Keratinocyte (primary cell): ENCODE measurements at regions not wholly inside any gene's neighbourhood (a gene's known extent, or its start where the extent isn't known, plus 50 kb on each side); places are given as distances from the start of the nearest gene placed in this dataset.

Experiments
- DNase-seq: peaks from one replicate; pipeline ENCODE4 v3.0.0-alpha.2; 2011; ENCODE audit warnings: low read depth, missing footprints, low spot score
- FAIRE-seq: peaks from 2 replicates; lab custom pipeline; 2011; peaks lifted over from hg19 to GRCh38; lab: Jason Lieb, UNC
- H2AFZ ChIP-seq: 2 replicates; pipeline ENCODE4 v1.6.0; 2012; ENCODE audit warnings: low read length, control low read depth, inconsistent platforms; ENCODE audit not compliant: control insufficient read depth
- H3K27ac ChIP-seq: 2 replicates; pipeline ENCODE4 v1.5.1; 2011; ENCODE audit warnings: low read length; ENCODE audit not compliant: control insufficient read depth, insufficient read depth
- H3K27me3 ChIP-seq: 3 replicates; pipeline ENCODE4 v1.6.0; 2011; ENCODE audit warnings: low read length; ENCODE audit not compliant: control insufficient read depth, insufficient read depth; ENCODE audit errors: extremely low read depth
- H3K36me3 ChIP-seq, 2 experiments: 2 replicates in 1 of 2; 3 replicates in 1 of 2; pipeline ENCODE4 v1.5.1; 2011; ENCODE audit warnings: low read length in 2 of 2, mild to moderate bottlenecking in 1 of 2; ENCODE audit not compliant: control insufficient read depth in 2 of 2, insufficient read depth in 2 of 2; ENCODE audit errors: extremely low read depth in 1 of 2
- H3K4me1 ChIP-seq: 3 replicates; pipeline ENCODE4 v1.5.1; 2011; ENCODE audit warnings: low read length; ENCODE audit not compliant: control insufficient read depth, insufficient read depth; ENCODE audit errors: extremely low read depth
- H3K4me2 ChIP-seq: 3 replicates; pipeline ENCODE4 v1.6.0; 2011; ENCODE audit warnings: low read depth, low read length; ENCODE audit not compliant: control insufficient read depth, insufficient read depth; ENCODE audit errors: extremely low read depth
- H3K4me3 ChIP-seq, 3 experiments: fragments of 200-600 bp in 1 of 3; sonication (generic) in 1 of 3; 2 replicates in 2 of 3; 3 replicates in 1 of 3; pipeline ENCODE4 v1.5.1; 2011 to 2016; ENCODE audit warnings: low read length in 3 of 3, mild to moderate bottlenecking in 3 of 3, control low read depth in 2 of 3, inconsistent platforms in 1 of 3, low read depth in 1 of 3, mixed read lengths in 1 of 3, mixed run types in 1 of 3, moderate library complexity in 1 of 3; ENCODE audit not compliant: control insufficient read depth in 2 of 3, insufficient read depth in 2 of 3; ENCODE audit errors: extremely low read depth in 1 of 3
- H3K79me2 ChIP-seq: 2 replicates; pipeline ENCODE4 v1.6.0; 2012; ENCODE audit warnings: low read length; ENCODE audit not compliant: control insufficient read depth, insufficient read depth
- H3K9ac ChIP-seq: 3 replicates; pipeline ENCODE4 v1.6.0; 2011; ENCODE audit warnings: low read length; ENCODE audit not compliant: control insufficient read depth, insufficient read depth; ENCODE audit errors: extremely low read depth
- H3K9me1 ChIP-seq: 3 replicates; pipeline ENCODE4 v1.6.0; 2011; ENCODE audit warnings: low read length; ENCODE audit not compliant: control insufficient read depth, insufficient read depth; ENCODE audit errors: extremely low read depth
- H3K9me3 ChIP-seq: 2 replicates; pipeline ENCODE4 v1.5.1; 2012; ENCODE audit warnings: low read depth, low read length; ENCODE audit not compliant: control insufficient read depth
- H4K20me1 ChIP-seq: 3 replicates; pipeline ENCODE4 v1.6.0; 2011; ENCODE audit warnings: low read length; ENCODE audit not compliant: control insufficient read depth, insufficient read depth; ENCODE audit errors: extremely low read depth
- EZH2 ChIP-seq: IDR thresholded peaks from one replicate; pipeline ENCODE4 v1.6.1; 2012; ENCODE audit warnings: inconsistent platforms, mild to moderate bottlenecking, low read length, moderate library complexity
- dilution Hi-C: fragments of 300-500 bp; cut with MboI; formaldehyde crosslinking; loops from one replicate; pipeline ENCODE4 v1.7.0; 2020; ENCODE audit warnings: low sequenced_read_pairs; ENCODE audit not compliant: extremely low pct_ligation_motif_present
- TF ChIP-seq, protein P1 (sequence below), 3 experiments: IDR thresholded peaks in 1 of 3; conservative IDR thresholded peaks in 1 of 3; optimal IDR thresholded peaks in 1 of 3; 2 replicates in 2 of 3; 3 replicates in 1 of 3; pipeline versions ENCODE3 to v1.5.1; 2011; ENCODE audit warnings: low read length in 3 of 3, mild to moderate bottlenecking in 3 of 3, moderate library complexity in 2 of 3, control low read depth in 1 of 3, inconsistent platforms in 1 of 3; ENCODE audit not compliant: insufficient read depth in 2 of 3; ENCODE audit errors: extremely low read depth in 1 of 3

DNA sequence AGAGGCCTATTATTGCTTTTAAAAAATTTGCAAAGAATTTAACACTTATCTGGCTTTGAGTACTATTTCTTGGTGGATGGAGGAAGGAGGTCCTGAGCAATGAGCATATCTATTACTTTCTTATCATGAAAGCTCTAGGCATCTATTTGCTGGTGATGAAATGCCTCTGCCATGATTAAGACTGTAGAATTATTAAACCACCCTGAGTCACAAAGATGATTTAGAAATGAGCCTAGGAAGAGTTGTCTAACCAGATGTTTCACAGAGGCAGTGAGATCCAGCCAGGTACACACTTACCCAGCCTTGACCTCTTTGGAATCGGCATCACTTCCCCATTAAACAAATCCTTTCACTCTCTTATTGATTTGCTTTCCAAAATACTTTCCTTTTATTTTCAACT lies 304.4 kb upstream of the KIF2A start:
- peaks cover 48% of the 10 kb centered on the region for H3K4me1 ChIP-seq
- H3K4me2 ChIP-seq = peak overlapping the region; percentile 31
- DNase-seq (peak; percentile 64), FAIRE-seq (peak; percentile 94)
- dilution Hi-C loops = no loop called here
- H3K9ac ChIP-seq = no peak overlapping the region
- no peak overlapping the region for H2AFZ ChIP-seq
- H3K9me1 ChIP-seq = no peaks in the 10 kb centered on the region
- H3K36me3 ChIP-seq = no peaks in the 10 kb centered on the region
- no peaks in the 10 kb centered on the region for H4K20me1 ChIP-seq
- H3K4me3 ChIP-seq = no peak overlapping the region
- TF ChIP-seq, protein P1, sequence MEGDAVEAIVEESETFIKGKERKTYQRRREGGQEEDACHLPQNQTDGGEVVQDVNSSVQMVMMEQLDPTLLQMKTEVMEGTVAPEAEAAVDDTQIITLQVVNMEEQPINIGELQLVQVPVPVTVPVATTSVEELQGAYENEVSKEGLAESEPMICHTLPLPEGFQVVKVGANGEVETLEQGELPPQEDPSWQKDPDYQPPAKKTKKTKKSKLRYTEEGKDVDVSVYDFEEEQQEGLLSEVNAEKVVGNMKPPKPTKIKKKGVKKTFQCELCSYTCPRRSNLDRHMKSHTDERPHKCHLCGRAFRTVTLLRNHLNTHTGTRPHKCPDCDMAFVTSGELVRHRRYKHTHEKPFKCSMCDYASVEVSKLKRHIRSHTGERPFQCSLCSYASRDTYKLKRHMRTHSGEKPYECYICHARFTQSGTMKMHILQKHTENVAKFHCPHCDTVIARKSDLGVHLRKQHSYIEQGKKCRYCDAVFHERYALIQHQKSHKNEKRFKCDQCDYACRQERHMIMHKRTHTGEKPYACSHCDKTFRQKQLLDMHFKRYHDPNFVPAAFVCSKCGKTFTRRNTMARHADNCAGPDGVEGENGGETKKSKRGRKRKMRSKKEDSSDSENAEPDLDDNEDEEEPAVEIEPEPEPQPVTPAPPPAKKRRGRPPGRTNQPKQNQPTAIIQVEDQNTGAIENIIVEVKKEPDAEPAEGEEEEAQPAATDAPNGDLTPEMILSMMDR (optimal IDR thresholded peaks at IDR 0.05 in 1 of 3, IDR thresholded peaks at IDR 0.05 in 1 of 3, conservative IDR thresholded peaks at IDR 0.05 in 1 of 3; ENCODE audit: extremely low read depth in 1 of 3, insufficient read depth in 2 of 3, low read length in 3 of 3) = no peak
- no peak for TF ChIP-seq EZH2
- no peaks in the 10 kb centered on the region for H3K9me3 ChIP-seq
- no peaks in the 10 kb centered on the region for H3K27me3 ChIP-seq
- H3K27ac ChIP-seq = peak overlapping the region; percentile 32
- H3K79me2 ChIP-seq = no peaks in the 10 kb centered on the region

DNA sequence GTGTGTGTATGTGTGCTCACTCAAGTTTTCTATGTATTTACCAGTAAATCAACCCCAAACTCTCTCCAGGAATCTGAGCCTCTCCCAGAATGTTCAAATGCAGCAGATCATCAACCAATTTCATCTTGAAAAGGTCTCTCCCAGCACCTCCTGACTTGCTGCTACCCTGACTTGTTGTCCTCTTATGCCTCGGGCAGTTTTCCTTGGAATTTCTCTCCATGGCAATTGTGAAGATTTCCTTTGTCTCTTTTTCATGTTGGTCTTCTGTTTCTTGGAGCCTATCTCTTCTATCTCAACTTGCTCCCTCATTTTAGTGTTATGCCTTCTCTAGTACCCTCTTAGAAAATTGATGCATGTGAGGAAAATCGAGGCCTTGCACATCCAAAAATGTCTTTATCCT lies 303.6 kb upstream of the KIF2A start:
- H3K36me3 ChIP-seq = no peaks in the 10 kb centered on the region
- H3K4me3 ChIP-seq = no peak overlapping the region
- H3K27me3 ChIP-seq = no peaks in the 10 kb centered on the region
- no peak for DNase-seq
- H3K4me1 ChIP-seq = peaks cover 48% of the 10 kb centered on the region
- no peak overlapping the region for H3K9ac ChIP-seq
- TF ChIP-seq EZH2 = no peak
- TF ChIP-seq, protein P1 (optimal IDR thresholded peaks at IDR 0.05 in 1 of 3, IDR thresholded peaks at IDR 0.05 in 1 of 3, conservative IDR thresholded peaks at IDR 0.05 in 1 of 3; ENCODE audit: extremely low read depth in 1 of 3, insufficient read depth in 2 of 3, low read length in 3 of 3) = no peak
- no peaks in the 10 kb centered on the region for H3K79me2 ChIP-seq
- peak overlapping the region; percentile 34 for H2AFZ ChIP-seq
- peak; percentile 67 for FAIRE-seq
- H4K20me1 ChIP-seq = no peaks in the 10 kb centered on the region
- H3K4me2 ChIP-seq = peak overlapping the region; percentile 31
- dilution Hi-C loops = no loop called here
- H3K9me3 ChIP-seq = no peaks in the 10 kb centered on the region
- H3K9me1 ChIP-seq = no peaks in the 10 kb centered on the region
- H3K27ac ChIP-seq = no peak overlapping the region
